ENCODE measurements at regions not wholly inside any gene's neighbourhood (a gene's known extent, or its start where the extent isn't known, plus 50 kb on each side); places are given as distances from the start of the nearest gene placed in this dataset.

- DNase-seq: no peak
- TF ChIP-seq POLR2AphosphoS5 (IDR thresholded peaks at IDR 0.05): no peak
- no peak for TF ChIP-seq POLR2A (IDR thresholded peaks at IDR 0.05)
- no peak for TF ChIP-seq CTCF (IDR thresholded peaks at IDR 0.05)
- no peak for TF ChIP-seq EP300 (IDR thresholded peaks at IDR 0.05; ENCODE audit: low read depth)
- 82 to 100% methylated on average over 3 to 11 of the region's 11 CpGs for WGBS, 2 donors (ENCODE audit: low coverage in 1 of 2)
- Histone ChIP-seq H3K27me3 (no peaks in the 10 kb centered on the region), H3K36me3 (no peaks in the 10 kb centered on the region), H3K4me1 (no peaks in the 10 kb centered on the region), H3K4me3 (no peak overlapping the region), H3K27ac (no peak overlapping the region), H3K9me3 (no peaks in the 10 kb centered on the region)
- intact Hi-C loops (cut with DNase I; ENCODE audit: low total_unique reads): no loop called here
- in situ Hi-C loops (cut with MboI; ENCODE audit: low pct_ligation_motif_present in 1 of 4, low pct_unique_long_range_greater_than_20kb in 1 of 4, low sequenced_read_pairs in 3 of 4): no loop called here
Measured at GRCh38 chr5:2894736-2895135, 143.3 kb upstream of the IRX2 start.

DNA sequence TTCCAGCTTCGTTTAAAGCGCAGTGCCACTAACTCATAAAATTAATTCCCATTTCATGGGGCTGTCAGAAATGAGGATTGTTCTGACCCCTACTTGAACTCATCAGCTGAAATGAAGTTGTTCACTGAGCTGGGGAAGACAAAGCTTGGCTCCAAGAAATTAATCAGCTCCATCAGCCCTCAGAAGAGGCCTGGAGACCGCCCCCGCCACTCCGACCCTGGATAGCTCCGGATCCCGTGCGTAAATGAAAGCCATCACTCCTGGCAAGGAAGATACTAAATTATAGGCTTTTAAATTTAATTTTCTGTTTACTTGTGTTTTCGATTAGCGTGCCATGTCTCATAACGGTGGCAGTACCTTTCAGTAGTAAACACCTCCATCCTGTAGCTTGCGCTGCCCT is 142.8 kb upstream of the IRX2 start:
- Histone ChIP-seq H3K27me3 (no peaks in the 10 kb centered on the region), H3K36me3 (no peaks in the 10 kb centered on the region), H3K27ac (no peak overlapping the region), H3K4me3 (no peak overlapping the region), H3K9me3 (no peaks in the 10 kb centered on the region), H3K4me1 (no peaks in the 10 kb centered on the region)
- DNase-seq: no peak
- in situ Hi-C loops (cut with MboI; ENCODE audit: low pct_ligation_motif_present in 1 of 4, low pct_unique_long_range_greater_than_20kb in 1 of 4, low sequenced_read_pairs in 3 of 4): no loop called here
- TF ChIP-seq CTCF (IDR thresholded peaks at IDR 0.05) (no peak), EP300 (IDR thresholded peaks at IDR 0.05; ENCODE audit: low read depth) (no peak), POLR2AphosphoS5 (IDR thresholded peaks at IDR 0.05) (no peak), POLR2A (IDR thresholded peaks at IDR 0.05) (no peak)
- intact Hi-C loops (cut with DNase I; ENCODE audit: low total_unique reads): no loop called here
- WGBS, 2 donors (ENCODE audit: low coverage in 1 of 2): 87 to 88% methylated on average over 12 of the region's 12 CpGs

DNA sequence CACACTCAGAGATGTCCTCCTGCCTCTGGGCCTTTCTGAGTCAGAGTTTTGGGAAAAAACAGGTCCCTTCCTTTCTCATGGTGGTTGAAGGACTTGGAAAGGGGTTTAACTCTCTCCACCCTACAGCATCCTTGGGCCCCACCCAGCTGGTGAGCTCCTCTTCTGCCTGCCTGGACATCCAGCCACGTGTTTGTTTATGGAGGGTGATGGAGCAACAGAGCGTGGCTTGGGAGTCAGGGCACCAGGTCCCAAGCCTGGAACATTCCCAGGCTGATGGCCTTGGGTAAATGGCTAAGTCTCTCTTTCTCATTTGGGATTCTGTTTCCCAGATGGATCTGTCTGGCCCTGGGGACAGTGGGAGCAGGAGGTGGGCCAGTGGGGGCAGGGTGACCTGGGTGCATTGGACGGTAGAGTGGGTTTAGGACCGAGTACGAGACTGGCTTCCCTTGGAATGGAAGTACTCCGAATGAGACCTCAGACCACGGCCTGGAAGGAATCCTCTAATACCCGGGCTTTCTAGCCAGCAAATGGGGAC is 141.1 kb upstream of the IRX2 start:
- Histone ChIP-seq H3K36me3 (no peaks in the 10 kb centered on the region), H3K4me1 (no peaks in the 10 kb centered on the region), H3K4me3 (no peak overlapping the region), H3K9me3 (no peaks in the 10 kb centered on the region), H3K27me3 (no peaks in the 10 kb centered on the region), H3K27ac (no peak overlapping the region)
- WGBS, 2 donors (ENCODE audit: low coverage in 1 of 2): 68 to 86% methylated on average over 5 to 8 of the region's 8 CpGs
- no peak for TF ChIP-seq EP300 (IDR thresholded peaks at IDR 0.05; ENCODE audit: low read depth)
- no peak for TF ChIP-seq POLR2AphosphoS5 (IDR thresholded peaks at IDR 0.05)
- TF ChIP-seq POLR2A (IDR thresholded peaks at IDR 0.05): no peak
- TF ChIP-seq CTCF (IDR thresholded peaks at IDR 0.05): no peak
- in situ Hi-C loops (cut with MboI; ENCODE audit: low pct_ligation_motif_present in 1 of 4, low pct_unique_long_range_greater_than_20kb in 1 of 4, low sequenced_read_pairs in 3 of 4): no loop called here
- intact Hi-C loops (cut with DNase I; ENCODE audit: low total_unique reads): no loop called here
- no peak for DNase-seq

DNA sequence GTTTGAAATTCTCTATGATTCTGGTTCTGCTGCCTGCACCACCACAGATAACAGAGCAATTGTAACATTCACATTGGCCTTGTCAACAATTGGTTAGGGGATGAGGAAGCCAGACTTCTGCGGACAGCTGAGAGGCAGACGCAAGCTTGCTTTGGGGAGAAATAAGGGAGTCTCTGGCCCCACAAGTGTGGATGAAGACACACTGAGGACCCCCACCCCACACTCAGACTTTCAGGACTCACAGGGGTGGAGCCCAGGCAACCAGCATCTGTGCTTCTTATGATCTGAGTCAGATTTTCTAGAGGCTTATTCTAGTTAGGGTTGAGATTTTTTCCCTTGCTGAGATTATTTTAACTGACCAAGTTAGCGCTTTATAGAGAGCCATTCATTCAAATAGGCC is 140.3 kb upstream of the IRX2 start:
- no peak for TF ChIP-seq POLR2A (IDR thresholded peaks at IDR 0.05)
- no peak for TF ChIP-seq EP300 (IDR thresholded peaks at IDR 0.05; ENCODE audit: low read depth)
- no peak for TF ChIP-seq CTCF (IDR thresholded peaks at IDR 0.05)
- TF ChIP-seq POLR2AphosphoS5 (IDR thresholded peaks at IDR 0.05): no peak
- H3K4me3 ChIP-seq: no peak overlapping the region
- intact Hi-C loops (cut with DNase I; ENCODE audit: low total_unique reads): no loop called here
- H3K9me3 ChIP-seq: no peaks in the 10 kb centered on the region
- no peaks in the 10 kb centered on the region for H3K36me3 ChIP-seq
- H3K27me3 ChIP-seq: no peaks in the 10 kb centered on the region
- 98 to 100% methylated on average over 1 to 3 of the region's 3 CpGs for WGBS, 2 donors (ENCODE audit: low coverage in 1 of 2)
- H3K27ac ChIP-seq: no peak overlapping the region
- H3K4me1 ChIP-seq: no peaks in the 10 kb centered on the region
- DNase-seq: no peak
- in situ Hi-C loops (cut with MboI; ENCODE audit: low pct_ligation_motif_present in 1 of 4, low pct_unique_long_range_greater_than_20kb in 1 of 4, low sequenced_read_pairs in 3 of 4): no loop called here

Data from transverse colon (tissue), 4 donors.